BLaER1 (cell line): ENCODE measurements at regions not wholly inside any gene's neighbourhood (a gene's known extent, or its start where the extent isn't known, plus 50 kb on each side); places are given as distances from the start of the nearest gene placed in this dataset.

Source experiments
- H3K27ac ChIP-seq: shearing (Covaris generic); formaldehyde crosslinking; 2 replicates; pipeline ENCODE4 v1.8.1; 2022
- H3K27me3 ChIP-seq: shearing (Covaris generic); formaldehyde crosslinking; 2 replicates; pipeline ENCODE4 v1.8.1; 2022
- H3K36me3 ChIP-seq: shearing (Covaris generic); formaldehyde crosslinking; 2 replicates; pipeline ENCODE4 v1.8.1; 2022
- H3K4me1 ChIP-seq: shearing (Covaris generic); formaldehyde crosslinking; 2 replicates; pipeline ENCODE4 v1.8.1; 2022
- H3K4me2 ChIP-seq: shearing (Covaris generic); formaldehyde crosslinking; 2 replicates; pipeline ENCODE4 v1.8.1; 2022
- H3K4me3 ChIP-seq: shearing (Covaris generic); formaldehyde crosslinking; 2 replicates; pipeline ENCODE4 v1.8.1; 2022
- H3K9ac ChIP-seq: shearing (Covaris generic); formaldehyde crosslinking; 2 replicates; pipeline ENCODE4 v1.8.1; 2022
- H3K9me3 ChIP-seq: shearing (Covaris generic); formaldehyde crosslinking; 2 replicates; pipeline ENCODE4 v1.8.1; 2022
- H4K20me1 ChIP-seq: shearing (Covaris generic); formaldehyde crosslinking; 2 replicates; pipeline ENCODE4 v1.8.1; 2022
- Cebpa-rat ChIP-seq: shearing (Covaris generic); IDR thresholded peaks from 2 replicates; pipeline ENCODE4 v1.8.1; 2022

DNA sequence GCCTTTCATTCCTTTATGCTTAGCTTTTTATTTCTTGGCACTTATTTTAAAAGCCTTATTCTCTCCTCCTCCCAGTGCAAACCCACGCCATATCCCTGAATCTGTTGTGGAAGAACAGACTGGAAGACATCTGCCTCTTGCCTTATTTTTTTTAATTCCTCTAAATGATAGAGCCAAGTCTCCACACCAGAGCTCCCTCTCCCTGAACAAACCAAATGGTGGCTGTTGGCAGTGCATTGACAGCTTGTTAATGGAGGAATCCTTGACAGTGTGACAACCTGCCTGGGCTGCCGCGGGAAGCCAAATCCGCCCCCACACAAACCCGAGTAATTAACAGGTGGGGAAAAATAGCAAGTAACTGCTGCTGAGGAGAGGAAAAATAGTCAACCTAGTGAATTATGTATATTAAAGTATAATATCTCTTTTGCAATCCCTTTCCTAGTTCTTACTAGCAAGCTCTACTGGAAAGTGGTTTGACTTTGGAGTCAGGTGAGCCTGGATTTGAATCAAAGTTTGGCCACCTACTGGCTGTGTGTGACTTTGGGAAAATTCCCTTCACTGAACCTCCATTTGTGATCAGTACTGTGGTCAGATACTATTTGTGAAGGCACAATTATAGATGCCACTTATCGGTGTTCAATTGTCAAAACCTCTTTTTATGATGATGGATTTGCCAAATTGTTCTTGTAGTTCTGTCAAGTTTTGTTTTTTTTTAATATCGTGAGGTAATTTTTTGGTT lies 589.6 kb downstream of the PDCD6IP start:
- TF ChIP-seq Cebpa-rat, result no peak
- no peak overlapping the region for H3K27ac ChIP-seq
- no peaks in the 10 kb centered on the region for H3K9me3 ChIP-seq
- no peak overlapping the region for H3K9ac ChIP-seq
- no peak overlapping the region for H3K4me3 ChIP-seq
- no peaks in the 10 kb centered on the region for H4K20me1 ChIP-seq
- no peaks in the 10 kb centered on the region for H3K4me1 ChIP-seq
- H3K36me3 ChIP-seq, result no peaks in the 10 kb centered on the region
- no peaks in the 10 kb centered on the region for H3K27me3 ChIP-seq
- no peak overlapping the region for H3K4me2 ChIP-seq

DNA sequence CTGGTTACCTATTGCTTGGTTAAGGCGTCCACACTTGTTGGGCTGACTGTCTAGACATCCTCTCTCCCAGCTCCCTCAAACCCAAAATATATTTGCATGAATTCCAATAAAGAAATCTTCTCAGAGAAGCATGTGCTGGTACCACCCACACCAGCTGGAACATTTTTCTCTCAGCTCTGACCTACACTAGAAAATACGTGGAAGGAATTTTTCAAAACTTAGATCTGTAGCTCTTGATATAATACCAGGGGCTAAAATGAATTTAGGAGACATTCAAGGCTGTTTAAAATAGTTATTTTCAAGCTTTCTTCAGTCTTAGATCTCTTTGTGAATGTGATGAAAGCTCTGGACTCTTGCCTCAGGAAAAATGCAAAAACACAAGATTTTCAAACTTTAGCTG lies 590.4 kb downstream of the PDCD6IP start:
- no peaks in the 10 kb centered on the region for H3K36me3 ChIP-seq
- H3K4me2 ChIP-seq, result no peak overlapping the region
- no peaks in the 10 kb centered on the region for H4K20me1 ChIP-seq
- no peak for TF ChIP-seq Cebpa-rat
- H3K9ac ChIP-seq, result no peak overlapping the region
- no peaks in the 10 kb centered on the region for H3K9me3 ChIP-seq
- no peak overlapping the region for H3K27ac ChIP-seq
- no peaks in the 10 kb centered on the region for H3K4me1 ChIP-seq
- no peaks in the 10 kb centered on the region for H3K27me3 ChIP-seq
- H3K4me3 ChIP-seq, result no peak overlapping the region

DNA sequence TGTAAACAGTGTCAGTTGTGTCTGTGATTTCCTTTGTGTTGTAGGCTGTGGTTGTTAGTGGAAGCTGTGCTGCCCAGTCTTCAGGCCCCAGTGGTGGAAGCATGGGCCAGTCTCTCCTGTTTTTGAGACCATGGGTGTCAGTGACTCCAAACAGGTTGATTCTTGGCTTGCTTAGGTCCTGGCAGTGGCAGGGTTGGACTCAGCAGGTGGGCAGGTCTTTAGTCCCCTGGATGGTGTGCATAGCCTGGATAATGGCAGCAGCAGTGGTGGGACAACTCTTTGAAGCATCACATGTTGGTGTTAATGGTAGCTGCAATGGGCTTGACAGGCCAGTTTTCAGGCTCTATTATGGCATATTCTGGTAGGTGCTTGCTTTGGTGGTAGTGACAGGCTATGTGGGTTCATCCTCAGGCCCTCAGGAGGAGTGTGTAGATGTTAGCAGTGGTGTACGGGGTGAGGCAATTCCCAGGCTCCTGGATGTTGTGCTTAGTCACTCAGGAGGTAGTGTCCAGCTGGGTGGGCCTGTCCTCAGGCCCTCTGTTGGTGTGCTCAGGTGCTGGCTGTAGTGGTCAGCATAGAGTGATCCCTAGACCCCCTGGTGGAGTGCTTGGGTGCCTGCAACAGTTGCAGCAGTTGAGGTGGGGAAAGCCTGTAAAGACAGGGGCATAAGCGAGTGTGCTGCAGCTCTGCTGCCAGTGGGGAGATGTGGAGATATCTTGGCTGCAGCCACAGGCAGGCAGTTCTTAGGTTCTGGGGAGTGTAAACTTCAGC lies 596.7 kb downstream of the PDCD6IP start:
- no peak overlapping the region for H3K4me3 ChIP-seq
- no peaks in the 10 kb centered on the region for H3K4me1 ChIP-seq
- H3K36me3 ChIP-seq, result no peaks in the 10 kb centered on the region
- H3K9ac ChIP-seq, result no peak overlapping the region
- TF ChIP-seq Cebpa-rat, result no peak
- no peaks in the 10 kb centered on the region for H3K9me3 ChIP-seq
- no peak overlapping the region for H3K27ac ChIP-seq
- no peaks in the 10 kb centered on the region for H3K27me3 ChIP-seq
- H4K20me1 ChIP-seq, result no peaks in the 10 kb centered on the region
- H3K4me2 ChIP-seq, result no peak overlapping the region

DNA sequence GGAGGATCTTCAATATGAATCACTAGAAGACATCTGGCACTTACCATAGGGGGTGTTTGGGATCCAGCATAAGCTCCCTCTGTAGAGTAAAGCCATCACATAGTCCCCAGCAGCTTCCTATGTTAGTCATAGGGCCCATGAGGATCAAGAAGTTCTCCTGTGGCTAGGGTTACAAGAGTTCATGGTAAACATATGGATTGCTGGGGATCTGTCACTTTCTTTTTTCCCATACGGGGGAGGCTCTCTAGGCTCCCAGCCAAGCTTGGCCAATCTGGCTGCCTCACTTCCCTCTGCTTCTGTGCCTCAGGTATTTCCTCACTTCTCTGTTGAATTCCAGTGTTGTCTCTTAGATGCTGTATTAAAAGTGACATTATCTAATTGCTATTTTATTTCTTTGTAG lies 597.9 kb downstream of the PDCD6IP start:
- H3K4me2 ChIP-seq, result no peak overlapping the region
- no peaks in the 10 kb centered on the region for H4K20me1 ChIP-seq
- no peaks in the 10 kb centered on the region for H3K27me3 ChIP-seq
- H3K4me3 ChIP-seq, result no peak overlapping the region
- H3K9ac ChIP-seq, result no peak overlapping the region
- no peak for TF ChIP-seq Cebpa-rat
- H3K27ac ChIP-seq, result no peak overlapping the region
- no peaks in the 10 kb centered on the region for H3K4me1 ChIP-seq
- H3K9me3 ChIP-seq, result no peaks in the 10 kb centered on the region
- no peaks in the 10 kb centered on the region for H3K36me3 ChIP-seq

DNA sequence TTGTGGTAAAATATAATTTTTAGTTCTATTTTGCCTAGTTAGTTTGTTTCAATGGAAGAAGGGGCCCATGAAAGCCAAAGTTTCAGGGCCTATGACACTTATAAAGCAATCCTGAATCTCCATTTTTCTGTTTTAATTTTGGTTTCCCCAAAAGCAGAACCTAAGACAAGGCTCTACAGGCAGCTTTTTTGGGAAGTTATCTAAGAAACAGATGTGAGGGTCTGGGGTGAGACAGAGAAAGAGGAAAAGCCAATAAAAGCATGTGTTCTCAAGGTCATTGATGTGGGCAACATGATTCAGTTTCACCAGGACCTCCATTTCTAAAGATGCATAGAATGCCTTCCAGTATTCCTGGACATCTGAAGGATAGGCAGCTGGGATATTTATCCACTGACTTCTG lies 598.5 kb downstream of the PDCD6IP start:
- Histone ChIP-seq H3K9me3 (no peaks in the 10 kb centered on the region), H3K4me3 (no peak overlapping the region)

GRCh38 chr3:34399401-34399800 lies 601.0 kb downstream of the PDCD6IP start:
- Histone ChIP-seq H3K9me3 (no peaks in the 10 kb centered on the region), H3K4me1 (no peaks in the 10 kb centered on the region), H3K4me2 (no peak overlapping the region), H3K9ac (no peak overlapping the region), H3K36me3 (no peaks in the 10 kb centered on the region), H3K27me3 (no peaks in the 10 kb centered on the region), H3K27ac (no peak overlapping the region), H4K20me1 (no peaks in the 10 kb centered on the region), H3K4me3 (no peak overlapping the region)
- TF ChIP-seq Cebpa-rat, result no peak

More for the DNA sequence above, 598.5 kb downstream of the PDCD6IP start:
- H3K36me3 ChIP-seq, result no peaks in the 10 kb centered on the region
- H3K27ac ChIP-seq, result no peak overlapping the region
- no peaks in the 10 kb centered on the region for H3K27me3 ChIP-seq
- H3K9ac ChIP-seq, result no peak overlapping the region
- no peaks in the 10 kb centered on the region for H4K20me1 ChIP-seq
- H3K4me2 ChIP-seq, result no peak overlapping the region
- no peaks in the 10 kb centered on the region for H3K4me1 ChIP-seq
- no peak for TF ChIP-seq Cebpa-rat

DNA sequence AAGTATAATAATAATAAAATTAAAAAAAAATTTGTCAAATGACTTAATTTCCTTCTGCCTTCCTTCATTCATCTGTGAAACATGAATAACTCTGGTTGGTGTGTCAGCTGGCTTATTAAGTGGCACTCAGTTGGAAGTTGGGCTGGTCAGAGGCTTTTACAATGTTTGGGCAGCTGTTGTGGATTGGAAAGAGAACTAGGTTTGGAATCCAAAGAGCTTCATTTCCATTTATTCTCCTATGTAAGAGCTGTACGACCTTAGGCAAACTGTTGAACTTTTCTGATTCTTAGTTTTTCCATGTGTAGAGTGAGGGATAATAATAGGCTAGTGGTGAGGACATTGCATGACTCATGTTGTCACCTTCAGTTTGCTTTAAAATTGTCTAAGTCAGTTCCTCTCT lies 606.7 kb downstream of the PDCD6IP start:
- no peaks in the 10 kb centered on the region for H3K9me3 ChIP-seq
- no peak overlapping the region for H3K9ac ChIP-seq
- H3K4me2 ChIP-seq, result no peak overlapping the region
- H3K27ac ChIP-seq, result no peak overlapping the region
- no peak for TF ChIP-seq Cebpa-rat
- H3K4me3 ChIP-seq, result no peak overlapping the region
- no peaks in the 10 kb centered on the region for H3K4me1 ChIP-seq
- H3K36me3 ChIP-seq, result no peaks in the 10 kb centered on the region
- H3K27me3 ChIP-seq, result no peaks in the 10 kb centered on the region
- no peaks in the 10 kb centered on the region for H4K20me1 ChIP-seq

- Histone ChIP-seq H3K4me1 (no peaks in the 10 kb centered on the region), H4K20me1 (no peaks in the 10 kb centered on the region), H3K27ac (no peak overlapping the region), H3K36me3 (no peaks in the 10 kb centered on the region), H3K27me3 (no peaks in the 10 kb centered on the region), H3K4me2 (no peak overlapping the region), H3K9ac (no peak overlapping the region), H3K4me3 (no peak overlapping the region), H3K9me3 (no peaks in the 10 kb centered on the region)
- no peak for TF ChIP-seq Cebpa-rat
These were observed 608.9 kb downstream of the PDCD6IP start for GRCh38 chr3:34407281-34407680.

DNA sequence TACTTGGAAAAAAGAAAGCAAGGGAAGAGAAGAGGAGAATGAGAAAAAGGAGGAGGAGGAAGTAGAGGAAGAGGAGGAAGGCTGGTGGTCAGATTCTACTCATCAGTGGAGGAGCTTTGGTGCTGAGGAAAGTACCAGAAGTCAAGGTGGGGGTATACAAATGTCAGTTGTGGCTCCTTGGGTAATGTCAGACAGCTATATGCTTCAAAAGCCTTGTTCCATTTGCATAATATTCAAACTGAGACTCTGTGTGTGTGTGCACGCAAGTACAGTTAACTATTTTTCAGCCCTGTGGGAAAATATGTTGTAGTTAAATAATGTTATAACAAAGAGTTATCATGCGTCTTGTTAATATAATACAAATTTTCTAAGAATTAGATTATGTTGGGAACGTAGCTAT lies 609.7 kb downstream of the PDCD6IP start:
- Histone ChIP-seq H3K36me3 (no peaks in the 10 kb centered on the region), H3K9me3 (no peaks in the 10 kb centered on the region), H3K27ac (no peak overlapping the region), H3K4me2 (no peak overlapping the region), H3K4me3 (no peak overlapping the region), H3K27me3 (no peaks in the 10 kb centered on the region), H3K9ac (no peak overlapping the region), H3K4me1 (no peaks in the 10 kb centered on the region), H4K20me1 (no peaks in the 10 kb centered on the region)
- TF ChIP-seq Cebpa-rat, result no peak

GRCh38 chr3:34411596-34411995 lies 613.2 kb downstream of the PDCD6IP start:
- Histone ChIP-seq H3K27me3 (no peaks in the 10 kb centered on the region), H3K4me2 (no peak overlapping the region), H3K4me3 (no peak overlapping the region), H3K9ac (no peak overlapping the region), H3K27ac (no peak overlapping the region), H4K20me1 (no peaks in the 10 kb centered on the region), H3K36me3 (no peaks in the 10 kb centered on the region), H3K4me1 (no peaks in the 10 kb centered on the region), H3K9me3 (no peaks in the 10 kb centered on the region)
- no peak for TF ChIP-seq Cebpa-rat
